NCI-H82 (cell line): ENCODE measurements at regions not wholly inside any gene's neighbourhood (a gene's known extent, or its start where the extent isn't known, plus 50 kb on each side); places are given as distances from the start of the nearest gene placed in this dataset.
"Not testable (repeated sequence)": the region's sequence is repeated elsewhere in the genome, so short reads cannot be mapped to it uniquely, and the experiment has no call there.

Experiments used
- DNase-seq: peaks from one replicate; lab custom pipeline; 2025; lab: John Stamatoyannopoulos, UW

DNA sequence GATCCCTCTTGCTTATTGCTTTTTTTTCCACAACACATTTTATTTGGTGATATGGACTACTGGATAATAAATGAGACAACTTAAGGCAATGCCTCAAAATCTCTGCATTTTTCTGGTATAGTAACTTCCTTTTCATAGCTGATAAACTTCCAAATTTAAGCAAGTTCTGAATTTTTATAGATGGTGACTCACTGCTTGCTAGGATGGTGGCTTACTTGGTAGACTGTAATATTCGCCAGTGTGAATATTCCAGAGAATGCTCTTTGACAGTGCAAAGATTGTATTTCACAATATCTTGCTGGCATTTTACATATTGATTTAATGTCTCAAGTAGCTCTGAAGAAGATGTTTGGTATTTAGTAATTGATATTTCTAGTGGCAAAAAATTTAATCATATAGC, 472.4 kb downstream of the TFEC start:
- DNase-seq = no peak

- not testable (repeated sequence) for DNase-seq
Observed at GRCh38 chr7:115557296-115557695, 473.3 kb downstream of the TFEC start.

- peak; percentile 76 for DNase-seq
Observed at GRCh38 chr7:115552766-115553165, 477.8 kb downstream of the TFEC start.

DNA sequence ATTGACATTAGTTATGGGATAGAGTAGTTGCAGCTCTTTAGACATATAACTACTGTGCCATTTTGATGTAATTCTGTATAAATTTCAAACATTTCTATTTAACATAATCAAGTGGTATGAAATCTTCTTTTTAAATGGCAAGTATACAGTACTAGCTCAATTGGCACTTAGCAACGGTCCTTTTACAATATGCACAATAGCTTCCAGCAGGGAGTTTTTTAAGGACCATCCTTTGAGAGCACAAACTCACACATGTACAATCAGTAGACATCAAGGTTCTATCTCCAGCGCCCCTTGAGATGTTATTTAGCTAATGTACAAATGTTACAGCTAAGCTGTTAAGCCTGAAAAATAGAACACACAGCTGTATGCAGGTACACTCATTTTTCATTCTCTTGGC, 480.7 kb downstream of the TFEC start:
- DNase-seq = no peak

GRCh38 chr7:115548756-115549155, 481.8 kb downstream of the TFEC start:
- no peak for DNase-seq

DNA sequence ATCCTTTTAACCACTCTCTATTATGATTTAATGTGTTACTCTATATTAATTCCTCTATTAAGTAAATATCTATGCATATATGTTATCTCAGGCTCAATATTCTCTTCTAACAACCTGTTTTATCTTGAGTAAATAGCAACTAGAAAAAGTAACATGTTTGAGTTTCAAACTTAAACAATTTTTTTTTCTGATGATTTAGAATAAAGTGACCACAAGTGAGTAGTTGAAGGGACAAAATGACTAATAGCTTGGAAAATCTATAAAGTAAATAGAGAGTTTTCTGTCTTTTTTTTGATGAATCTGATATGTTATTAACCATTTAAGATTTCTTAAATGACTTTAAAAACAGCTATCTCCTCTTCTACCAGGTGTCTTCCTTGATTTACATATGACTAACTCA, 483.8 kb downstream of the TFEC start:
- no peak for DNase-seq

DNA sequence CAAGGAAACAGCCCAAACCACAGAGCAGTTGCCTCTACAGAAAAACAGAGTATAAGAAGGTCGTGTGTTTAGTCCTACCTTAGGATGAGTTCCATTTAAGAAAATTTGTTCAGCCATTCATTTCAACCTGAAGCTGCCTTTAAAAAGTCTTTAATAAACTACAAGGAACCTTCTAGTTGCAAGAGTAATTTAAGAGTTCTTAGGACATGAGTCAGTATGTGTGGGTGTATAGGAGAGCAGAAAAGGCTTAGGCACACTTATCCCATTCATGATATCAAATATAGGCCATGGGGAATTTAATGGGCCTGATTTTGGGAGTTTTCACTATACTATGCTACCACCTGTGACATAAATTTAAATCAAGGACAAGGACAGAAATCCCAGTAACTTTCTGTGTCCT, 496.8 kb downstream of the TFEC start:
- DNase-seq = no peak

DNA sequence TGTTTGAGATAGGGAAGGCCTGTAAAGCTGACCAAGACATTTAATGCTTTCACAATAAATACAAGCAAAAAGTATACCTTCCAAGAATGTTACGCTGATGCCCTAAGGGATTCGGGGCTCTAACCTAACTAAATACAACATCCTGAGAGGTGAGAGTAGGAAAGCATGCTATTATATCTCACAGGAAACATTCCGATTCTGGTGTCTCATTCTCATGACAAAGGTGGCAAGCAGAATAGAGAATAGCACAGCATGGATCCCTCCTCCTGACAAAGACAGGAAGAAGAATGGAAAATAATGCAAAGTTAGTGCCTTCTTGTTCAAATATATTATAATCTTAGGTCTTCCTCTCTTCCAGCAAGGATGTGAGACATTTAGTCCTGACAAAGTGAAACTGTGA, 504.3 kb downstream of the TFEC start:
- DNase-seq = no peak

DNA sequence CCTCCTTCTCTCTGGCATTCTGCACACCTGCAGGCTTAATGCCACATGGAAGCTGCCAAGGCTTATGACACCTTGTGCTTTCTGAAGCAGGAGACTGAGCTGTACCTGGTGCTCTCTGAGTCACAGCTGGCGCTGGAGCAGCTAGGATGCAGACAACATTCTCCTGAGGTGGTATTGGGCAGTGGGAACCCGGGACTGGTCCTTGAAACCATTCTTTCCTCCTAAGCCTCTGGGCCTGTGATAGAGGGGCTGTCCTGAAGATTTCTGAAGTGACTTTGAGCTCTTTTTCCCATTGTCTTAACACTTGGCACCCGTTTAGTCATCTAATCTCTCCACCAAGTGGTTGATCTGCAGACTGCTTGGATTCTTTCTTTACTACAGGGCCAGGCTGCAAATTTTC, 508.4 kb downstream of the TFEC start:
- DNase-seq = no peak

DNA sequence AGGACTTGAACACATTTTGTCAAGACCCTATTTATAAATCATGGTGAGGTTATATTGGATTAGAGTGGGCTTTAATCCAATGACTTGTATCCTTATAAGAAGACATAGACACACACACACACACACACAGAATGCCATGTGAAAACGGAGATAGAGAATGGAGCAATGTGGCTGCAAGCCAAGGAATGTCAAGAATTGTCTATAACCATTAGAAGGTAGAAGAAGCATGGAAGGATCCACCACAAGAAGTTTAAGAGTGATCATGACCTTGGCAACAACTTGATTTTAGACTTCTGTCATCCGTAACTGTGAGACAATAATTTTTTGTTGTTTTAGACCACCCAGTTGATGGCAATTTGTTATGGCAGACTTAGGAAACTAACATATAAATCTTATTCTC, 514.2 kb downstream of the TFEC start:
- peak; percentile 51 for DNase-seq

DNA sequence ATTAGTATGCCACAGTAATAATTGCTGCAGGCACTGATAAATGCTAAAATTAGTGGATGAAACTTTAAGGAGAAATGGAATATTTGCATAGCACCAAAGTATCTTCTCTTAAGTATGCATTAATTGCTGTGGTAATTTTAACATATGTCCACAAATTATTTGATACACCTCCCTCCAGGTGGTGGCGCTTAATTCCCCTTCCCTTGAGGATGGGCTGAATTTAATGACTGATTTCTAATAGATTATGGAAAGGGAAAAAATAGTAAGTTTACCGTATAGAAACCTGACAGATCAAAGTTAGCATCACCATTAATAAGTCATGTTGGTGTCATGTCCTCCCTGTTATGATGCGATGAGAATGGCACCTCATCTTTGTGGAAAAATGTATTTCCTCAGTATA, 519.2 kb downstream of the TFEC start:
- no peak for DNase-seq

DNA sequence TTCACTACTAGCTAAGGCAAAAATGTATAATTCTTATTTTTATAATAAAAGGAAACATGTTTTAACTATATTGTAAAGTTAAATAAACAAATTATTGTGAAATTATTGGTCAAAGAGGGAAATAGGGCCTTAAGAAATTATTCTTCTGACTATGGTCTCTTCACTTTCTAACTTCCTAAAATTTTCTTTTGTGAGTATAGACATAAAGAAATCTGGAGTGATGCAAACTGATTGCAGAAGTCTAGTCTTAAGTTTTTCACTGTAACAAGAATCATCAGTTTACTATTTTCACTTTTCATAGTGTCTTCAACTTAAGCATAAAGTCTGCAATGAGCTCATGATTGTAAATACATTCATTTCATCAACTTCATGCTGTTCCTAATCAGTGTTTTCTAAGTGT, 525.4 kb downstream of the TFEC start:
- DNase-seq = no peak

GRCh38 chr7:115499956-115500355, 530.6 kb downstream of the TFEC start:
- DNase-seq = no peak

GRCh38 chr7:115496006-115496405, 534.6 kb downstream of the TFEC start:
- DNase-seq = peak; percentile 16

GRCh38 chr7:115494529-115495147, 535.9 kb downstream of the TFEC start:
- peak; percentile 25 for DNase-seq

DNA sequence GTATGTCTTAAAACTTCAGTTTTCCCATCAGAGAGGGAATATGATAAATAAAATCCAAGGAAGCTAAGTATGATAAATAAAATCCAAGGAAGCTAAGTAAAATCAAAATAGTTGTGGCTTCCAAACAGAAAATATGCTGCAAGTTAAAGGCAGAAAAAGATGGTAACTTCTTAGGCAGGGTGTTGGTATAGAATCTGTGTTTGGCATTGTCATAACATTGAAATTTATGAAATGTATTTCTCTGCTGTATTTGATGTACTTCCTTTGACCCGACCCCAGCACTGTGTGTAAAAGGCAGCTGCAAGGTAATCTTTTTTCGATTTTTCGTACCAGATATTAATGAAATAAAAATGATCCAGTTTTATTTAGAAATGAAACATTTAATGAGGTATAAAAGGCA, 537.2 kb downstream of the TFEC start:
- no peak for DNase-seq

- no peak for DNase-seq
Observed at GRCh38 chr7:115491744-115492380, 538.7 kb downstream of the TFEC start.

DNA sequence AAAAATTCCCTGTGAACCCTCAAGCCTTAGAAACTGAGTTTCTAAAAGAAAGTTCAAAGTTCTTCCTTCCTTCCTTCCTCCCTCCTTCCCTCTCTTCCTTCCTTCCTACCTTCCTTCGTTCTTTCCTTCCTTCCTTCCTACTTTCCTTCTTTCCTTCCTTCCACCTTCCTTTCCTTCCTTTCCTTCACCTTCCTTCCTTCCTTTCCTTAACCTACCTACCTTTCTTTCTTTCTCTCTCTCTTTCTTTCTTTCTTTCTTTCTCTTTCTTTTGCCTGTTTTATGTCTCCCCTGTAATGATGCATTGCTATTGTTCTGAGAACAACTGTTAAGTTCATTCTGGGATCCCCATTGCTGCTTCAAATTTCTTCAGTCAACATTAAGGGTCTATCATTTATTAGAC, 551.1 kb downstream of the TFEC start:
- no peak for DNase-seq

DNA sequence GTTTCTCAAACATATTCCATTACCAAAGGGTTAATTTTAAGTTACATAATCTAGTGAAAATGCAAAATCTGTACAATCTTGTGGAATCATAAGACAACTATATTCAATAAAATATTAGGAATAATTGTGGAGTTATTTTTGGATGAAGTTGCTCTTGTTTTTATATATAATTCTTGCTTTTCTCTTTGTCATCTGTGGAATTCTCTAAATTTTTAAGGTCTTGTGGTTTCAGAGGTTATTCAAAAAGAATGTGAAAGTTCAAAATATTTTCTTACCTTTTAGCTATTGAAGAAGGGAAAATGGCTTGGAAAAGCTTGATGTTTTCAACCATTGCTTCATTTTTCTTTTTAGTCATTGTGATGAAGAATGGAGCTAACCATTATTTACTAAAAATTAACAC, 552.1 kb downstream of the TFEC start:
- no peak for DNase-seq

GRCh38 chr7:115477193-115477651, 553.3 kb downstream of the TFEC start:
- DNase-seq = no peak

DNA sequence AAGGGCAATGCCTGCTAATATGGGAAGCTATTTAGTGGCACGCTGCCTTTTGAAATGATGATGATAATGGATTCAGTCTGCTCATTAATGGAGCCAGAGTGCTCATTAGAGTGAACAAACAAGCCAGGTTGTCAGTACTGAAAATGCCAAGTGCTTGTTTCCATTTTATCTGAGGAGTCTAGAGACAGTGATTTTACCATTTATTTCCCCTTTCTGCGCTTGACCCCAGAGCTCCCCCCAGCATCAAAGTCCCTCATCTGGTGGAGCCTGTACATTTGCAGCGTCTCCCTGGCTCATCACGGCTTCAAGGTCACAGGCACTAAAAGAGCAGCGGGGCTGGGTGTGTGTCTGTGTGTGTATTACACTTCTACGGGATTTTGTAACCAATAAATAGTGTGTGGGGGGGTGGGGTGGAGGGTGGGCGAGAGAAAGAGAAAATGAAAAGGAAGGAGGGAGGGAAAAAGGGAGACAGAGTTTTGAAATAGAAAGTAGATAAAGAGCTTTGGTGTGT, 553.8 kb downstream of the TFEC start:
- no peak for DNase-seq

DNA sequence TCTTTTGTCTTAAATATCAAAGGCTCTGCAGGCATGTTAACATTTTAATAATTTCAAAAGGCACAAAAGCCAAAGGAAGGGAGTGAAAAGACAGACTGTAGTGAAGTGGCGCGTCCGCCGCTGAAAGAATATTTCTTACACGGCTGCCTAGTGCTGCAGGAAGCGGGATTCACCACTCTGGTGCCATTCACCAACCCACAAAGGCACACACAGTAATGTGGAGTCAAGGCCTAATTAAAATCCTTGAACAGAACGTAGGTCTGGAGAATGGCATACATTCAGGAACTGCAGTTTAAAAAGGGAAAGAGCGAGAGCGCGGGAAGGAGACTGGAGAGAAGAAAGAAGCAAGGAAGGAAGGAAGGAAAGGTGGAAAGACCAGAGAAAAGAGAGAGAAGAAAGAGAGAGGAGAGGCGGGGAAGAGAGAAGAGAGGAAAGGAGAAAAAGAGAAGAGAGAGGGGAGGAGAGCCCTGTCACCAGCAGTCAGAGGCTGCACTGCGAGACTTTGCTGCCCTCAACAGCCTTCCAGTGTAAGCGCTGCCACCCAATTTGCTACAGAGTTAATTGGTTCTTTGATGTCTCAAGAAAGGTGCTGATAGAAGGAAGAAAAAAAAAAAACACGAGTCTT, 554.0 kb downstream of the MDFIC start:
- DNase-seq = no peak

DNA sequence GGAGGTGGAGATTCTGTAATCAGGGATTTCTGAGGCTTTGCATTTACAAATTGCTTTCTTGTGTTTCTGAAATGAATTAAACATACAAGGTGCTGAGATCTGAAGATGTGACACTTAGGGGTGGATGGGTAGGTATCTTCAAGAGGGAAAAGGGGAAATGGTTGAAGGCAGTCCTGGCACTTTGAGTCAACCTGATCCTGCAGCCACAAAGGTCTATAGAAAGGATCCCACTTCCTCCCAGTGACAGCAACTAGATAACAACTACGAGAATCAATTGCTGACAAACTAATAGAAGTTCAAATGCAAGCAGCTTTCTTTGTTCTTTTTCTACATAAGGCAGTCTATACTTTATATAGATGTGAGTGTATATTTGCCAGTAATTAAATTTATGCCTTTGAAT, 553.3 kb downstream of the MDFIC start:
- no peak for DNase-seq
